AML-193 (cell line): ENCODE measurements at regions not wholly inside any gene's neighbourhood (a gene's known extent, or its start where the extent isn't known, plus 50 kb on each side); places are given as distances from the start of the nearest gene placed in this dataset.
"Not testable (repeated sequence)": the region's sequence is repeated elsewhere in the genome, so short reads cannot be mapped to it uniquely, and the experiment has no call there.

ENCODE experiments used
- DNase-seq, 2 experiments: peaks; one replicate each; lab custom pipeline; 2025; lab: John Stamatoyannopoulos, UW

GRCh38 chr11:80346353-80347059 lies 905.7 kb upstream of the TENM4 start:
- no peak for DNase-seq

DNA sequence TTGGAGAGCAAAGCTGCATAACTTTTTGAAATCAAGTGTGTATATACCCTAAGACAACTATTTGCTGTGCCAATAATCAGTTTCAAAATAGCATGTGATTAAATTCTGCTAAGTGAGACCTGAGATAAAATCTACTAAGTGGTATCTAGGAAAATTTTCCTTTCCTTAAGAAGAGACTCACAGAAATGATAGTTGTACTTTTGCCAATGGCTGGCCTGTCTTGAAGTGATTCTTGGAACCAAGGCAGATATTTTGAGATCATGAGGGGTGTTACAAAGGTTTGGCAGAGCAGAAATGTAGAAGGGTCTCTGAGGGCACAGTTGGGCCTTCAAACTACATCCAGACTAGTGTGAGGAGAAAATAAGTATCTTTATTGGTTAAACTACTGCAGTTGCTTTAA lies 902.6 kb upstream of the TENM4 start:
- DNase-seq = no peak

- no peak for DNase-seq
These were observed 897.4 kb upstream of the TENM4 start for GRCh38 chr11:80338231-80338630.

DNA sequence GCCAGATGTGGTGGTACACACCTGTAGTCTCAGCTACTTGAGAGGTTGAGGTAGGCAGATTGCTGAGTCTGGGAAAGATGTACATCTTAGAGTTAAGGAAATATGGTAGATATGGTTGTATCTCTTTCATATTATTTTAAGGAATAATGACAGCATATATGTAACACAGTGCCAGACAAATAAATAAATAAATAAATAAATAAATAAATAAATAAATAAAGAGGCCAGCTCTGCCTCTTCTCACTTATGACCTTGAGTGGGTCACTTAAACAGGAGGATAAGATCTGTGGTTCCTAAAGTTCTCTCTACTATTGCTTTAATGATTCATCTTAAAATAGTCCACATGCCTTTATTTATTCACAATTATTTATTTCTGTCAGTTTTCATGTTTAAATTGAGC lies 890.9 kb upstream of the TENM4 start:
- DNase-seq = no peak

- no peak for DNase-seq
These were observed 889.4 kb upstream of the TENM4 start for GRCh38 chr11:80330264-80330663.

GRCh38 chr11:80328774-80329173 lies 887.9 kb upstream of the TENM4 start:
- no peak for DNase-seq

DNA sequence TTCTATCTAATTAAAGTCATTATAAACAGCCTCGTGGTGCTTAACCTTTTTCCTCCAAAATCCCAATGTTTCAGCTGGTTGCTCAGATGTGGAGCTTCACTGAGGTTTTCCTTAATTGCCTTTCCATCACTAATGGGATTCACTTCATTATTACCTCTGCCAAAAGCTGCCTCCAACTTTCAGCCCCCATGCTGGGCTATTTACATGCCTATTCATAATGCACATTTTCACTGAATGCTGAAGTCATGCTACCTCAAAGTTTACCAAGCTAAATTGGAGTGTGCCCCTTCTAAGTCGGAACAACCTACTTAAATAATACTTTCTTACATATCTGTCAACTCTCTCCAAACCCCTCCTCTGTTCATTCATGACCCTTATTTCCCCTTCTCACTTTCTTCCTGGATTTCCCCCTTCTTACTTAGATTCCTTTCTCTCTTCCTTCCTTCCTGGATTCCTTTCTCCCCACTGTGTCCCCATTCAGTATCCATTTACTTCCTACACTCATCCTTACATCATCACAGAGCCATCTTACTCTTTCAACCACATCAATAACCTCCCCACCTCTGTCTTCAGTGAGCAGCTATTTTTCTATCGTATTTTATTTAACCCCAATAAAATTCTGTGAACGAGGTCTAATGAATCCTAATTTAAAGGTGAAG lies 887.3 kb upstream of the TENM4 start:
- no peak for DNase-seq

GRCh38 chr11:80321786-80322185 lies 881.0 kb upstream of the TENM4 start:
- no peak for DNase-seq

- no peak for DNase-seq
These were observed 879.9 kb upstream of the TENM4 start for GRCh38 chr11:80320765-80321164.

- DNase-seq = no peak
These were observed 879.4 kb upstream of the TENM4 start for GRCh38 chr11:80320226-80320625.

GRCh38 chr11:80317612-80318011 lies 876.8 kb upstream of the TENM4 start:
- no peak for DNase-seq

DNA sequence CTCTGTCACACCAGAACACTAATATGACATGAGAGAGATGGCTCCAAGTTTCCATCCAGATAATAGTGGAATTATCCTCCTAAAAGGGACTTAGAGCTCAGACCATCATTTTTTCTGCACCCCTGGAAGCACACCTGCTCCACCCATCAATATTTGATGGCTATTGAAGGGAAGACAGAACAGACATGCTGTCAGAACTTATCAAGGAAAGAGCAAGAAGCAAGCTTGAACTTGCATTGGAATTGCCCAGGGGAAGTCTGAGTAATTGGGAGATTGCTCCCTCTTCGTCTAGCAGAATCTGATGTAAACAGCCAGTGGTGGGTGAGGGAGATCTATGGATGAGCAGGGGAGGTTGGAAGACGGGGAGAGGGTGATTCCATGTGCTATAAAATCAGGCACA lies 874.4 kb upstream of the TENM4 start:
- no peak for DNase-seq

DNA sequence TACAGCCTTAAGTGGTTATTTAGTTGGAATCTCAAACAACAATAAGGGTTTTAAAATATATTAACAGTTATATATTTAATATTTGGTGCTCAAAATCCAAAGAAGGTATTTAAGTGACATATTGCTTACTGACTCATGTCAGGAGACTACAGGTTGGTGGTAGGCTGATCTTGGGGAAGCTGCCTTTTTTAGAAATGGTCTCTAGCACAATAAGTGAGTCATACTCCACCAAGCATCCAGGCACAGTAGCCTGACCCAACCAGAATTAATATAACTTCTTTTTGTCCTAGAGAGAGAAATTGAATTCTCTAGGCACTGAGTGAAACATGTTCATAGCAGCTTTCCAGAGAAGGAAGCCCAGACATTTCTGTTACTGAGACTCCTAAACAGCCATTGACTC lies 868.5 kb upstream of the TENM4 start:
- no peak for DNase-seq

DNA sequence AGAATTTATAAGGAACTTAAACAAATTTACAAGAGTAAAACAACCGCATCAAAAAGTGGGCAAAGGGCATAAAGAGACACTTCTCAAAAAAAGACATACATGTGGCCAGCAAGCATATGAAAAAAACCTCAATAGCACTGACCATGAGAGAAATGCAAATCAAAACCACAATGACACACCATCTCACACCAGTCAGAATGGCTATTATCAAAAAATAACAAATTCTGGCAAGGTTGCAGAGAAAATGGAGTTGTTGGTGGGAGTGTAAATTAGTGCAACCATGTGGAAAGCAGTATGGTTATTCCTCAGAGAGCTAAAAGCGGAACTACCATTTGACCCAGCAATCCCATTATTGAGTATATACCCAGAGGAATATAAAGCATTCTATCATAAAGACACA lies 866.8 kb upstream of the TENM4 start:
- no peak for DNase-seq

DNA sequence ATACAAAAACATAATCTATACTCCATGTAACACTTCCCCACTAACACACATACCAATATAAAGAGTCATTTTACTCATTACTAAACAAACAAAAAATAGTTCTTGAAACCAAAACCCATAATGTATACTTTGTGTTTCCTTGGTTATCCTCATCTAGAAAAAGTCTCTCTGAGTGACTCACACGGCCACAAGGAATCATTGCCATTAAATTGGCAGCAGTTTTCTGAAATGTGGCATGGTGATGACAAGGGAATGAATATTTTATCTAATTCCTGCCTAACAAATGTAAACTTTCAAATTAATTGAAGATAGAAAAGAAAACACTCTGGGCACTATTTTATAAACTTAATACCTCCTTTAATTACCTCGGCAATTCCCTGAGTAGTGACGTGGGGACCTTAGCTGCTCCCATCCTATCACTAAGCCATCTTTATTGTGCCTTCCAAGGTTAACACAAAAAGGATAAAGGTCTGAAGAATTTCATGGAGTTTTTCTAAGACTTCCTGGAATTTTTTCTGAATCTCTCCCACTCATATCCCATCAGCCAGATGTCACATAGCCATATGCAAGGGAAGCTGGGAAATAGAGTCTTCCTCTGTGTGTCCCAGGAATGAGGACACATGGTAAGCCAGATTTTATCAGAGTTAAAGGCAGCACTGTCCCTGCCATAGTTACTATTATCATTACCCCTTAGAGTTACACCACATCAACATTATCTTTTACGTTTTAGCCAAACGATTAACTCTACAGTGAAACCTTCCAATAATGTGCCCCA lies 857.2 kb upstream of the TENM4 start:
- no peak for DNase-seq

- DNase-seq = no peak
These were observed 852.5 kb upstream of the TENM4 start for GRCh38 chr11:80293293-80293692.

DNA sequence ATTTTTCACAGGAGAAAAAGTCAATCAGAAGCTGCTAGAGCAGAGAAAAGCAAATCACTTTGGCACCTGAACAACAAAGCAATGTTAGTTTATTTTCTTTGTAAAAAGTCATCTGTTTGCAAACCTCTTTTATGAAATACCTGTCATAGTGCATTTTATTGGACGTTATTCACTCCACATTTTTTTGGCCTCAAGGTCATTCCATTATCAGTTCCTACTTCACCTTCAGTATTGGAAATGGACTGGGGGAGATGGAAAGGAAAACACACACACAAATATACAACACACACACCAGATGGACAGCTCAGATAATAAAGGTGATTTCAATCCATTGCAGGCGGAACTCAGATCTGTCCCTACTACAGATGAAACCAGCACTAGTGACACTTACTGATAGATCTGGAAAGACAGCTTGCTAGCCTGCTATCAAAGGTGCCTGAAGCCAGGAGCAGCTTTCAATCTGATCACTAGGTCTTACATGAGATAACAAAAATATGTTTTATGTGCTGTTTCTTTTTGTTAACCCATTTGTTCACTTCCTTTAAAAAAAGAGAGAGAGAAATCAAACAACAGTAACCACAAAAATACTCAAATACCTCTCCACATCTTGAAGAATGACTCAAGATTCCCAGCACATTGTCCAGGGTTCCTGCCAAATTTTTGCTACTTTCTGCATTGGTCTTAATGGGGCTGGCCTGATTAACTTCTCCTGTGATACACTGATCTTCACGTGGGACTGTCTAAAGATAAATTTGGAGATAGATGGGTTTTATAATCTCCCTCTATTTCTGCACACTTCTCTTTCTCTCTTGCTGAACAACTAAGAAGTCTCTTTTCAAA lies 844.3 kb upstream of the TENM4 start:
- DNase-seq = no peak

DNA sequence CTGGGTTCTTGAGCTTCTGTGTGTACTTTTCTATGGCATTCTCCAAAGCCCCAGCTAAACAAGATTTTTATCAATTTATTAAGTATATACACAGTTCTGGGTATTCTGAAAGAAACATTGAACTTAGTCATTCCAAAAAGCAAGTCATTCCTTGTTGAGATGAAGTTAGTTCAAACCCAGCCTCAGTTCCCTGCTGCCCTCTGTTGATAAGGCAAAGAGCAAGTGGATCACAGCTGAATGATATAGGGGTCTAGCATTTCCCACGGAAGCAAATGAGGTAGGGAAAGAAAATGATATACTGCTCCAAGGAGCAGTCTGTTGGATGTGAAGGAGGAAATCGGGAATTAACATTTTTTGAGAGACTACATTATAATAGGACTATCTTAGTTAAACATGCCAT lies 841.8 kb upstream of the TENM4 start:
- DNase-seq = no peak

DNA sequence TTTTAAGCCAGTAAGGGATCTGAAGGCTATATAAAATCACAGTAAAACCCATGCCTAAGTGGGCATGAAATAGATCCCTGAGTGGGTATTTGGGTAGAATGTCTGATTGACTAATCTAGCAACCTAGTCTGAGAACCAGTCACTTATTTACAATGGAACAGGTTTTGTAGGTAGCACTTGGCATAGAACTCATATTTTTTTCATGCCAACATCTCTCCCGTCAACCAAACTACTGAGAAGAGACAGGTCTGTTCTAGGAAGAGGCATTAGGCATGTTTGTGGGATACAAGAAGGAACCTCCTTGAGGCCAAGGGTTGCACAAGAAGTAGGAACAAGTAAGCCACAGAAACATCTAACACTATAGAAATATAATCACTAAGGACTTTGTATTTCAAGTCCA lies 840.4 kb upstream of the TENM4 start:
- no peak for DNase-seq

GRCh38 chr11:80280737-80281136 lies 839.9 kb upstream of the TENM4 start:
- no peak for DNase-seq

GRCh38 chr11:80261776-80262175 lies 820.9 kb upstream of the TENM4 start:
- no peak for DNase-seq

- DNase-seq = not testable (repeated sequence)
These were observed 816.6 kb upstream of the TENM4 start for GRCh38 chr11:80257319-80258015.
